ENCODE measurements at regions not wholly inside any gene's neighbourhood (a gene's known extent, or its start where the extent isn't known, plus 50 kb on each side); places are given as distances from the start of the nearest gene placed in this dataset.

- no peak for TF ChIP-seq POLR2A (IDR thresholded peaks at IDR 0.05; ENCODE audit: low read depth, low read length)
- no peak for TF ChIP-seq POLR2AphosphoS5 (IDR thresholded peaks at IDR 0.05; ENCODE audit: low read depth, low read length)
- no peak for TF ChIP-seq TAF1 (IDR thresholded peaks at IDR 0.05; ENCODE audit: low read depth, low read length)
- TF ChIP-seq PAX5 (IDR thresholded peaks at IDR 0.05; ENCODE audit: insufficient read depth, low read length, severe bottlenecking) = no peak
- TF ChIP-seq POU2F2 (IDR thresholded peaks at IDR 0.05; ENCODE audit: low read depth, low read length) = no peak
- no peak for TF ChIP-seq SPI1 (IDR thresholded peaks at IDR 0.05; ENCODE audit: low read depth, low read length)
Observed at GRCh38 chr22:47593911-47594311, 831.5 kb downstream of the TBC1D22A start.

All from GM12891 (cell line).